ENCODE measurements at regions not wholly inside any gene's neighbourhood (a gene's known extent, or its start where the extent isn't known, plus 50 kb on each side); places are given as distances from the start of the nearest gene placed in this dataset.

- CTCF ChIA-PET: no interaction called here
- Mint-ChIP-seq H3K36me3 (peaks cover 7% of the 10 kb centered on the region), H3K4me1 (peaks cover 32% of the 10 kb centered on the region), H3K27ac (no peak overlapping the region), H3K9me3 (ENCODE audit: low read depth) (no peaks in the 10 kb centered on the region), H3K4me3 (no peak overlapping the region), H3K27me3 (no peaks in the 10 kb centered on the region)
- DNase-seq (no peak), ATAC-seq (no peak)
These were observed 57.0 kb upstream of the MSN start for GRCh38 chrX:65610481-65610880.

GRCh38 chrX:65610040-65610439 is 57.4 kb upstream of the MSN start:
- no peaks in the 10 kb centered on the region for H3K27me3 Mint-ChIP-seq
- H3K27ac Mint-ChIP-seq: peak overlapping the region; percentile 56
- no peak for ATAC-seq

DNA sequence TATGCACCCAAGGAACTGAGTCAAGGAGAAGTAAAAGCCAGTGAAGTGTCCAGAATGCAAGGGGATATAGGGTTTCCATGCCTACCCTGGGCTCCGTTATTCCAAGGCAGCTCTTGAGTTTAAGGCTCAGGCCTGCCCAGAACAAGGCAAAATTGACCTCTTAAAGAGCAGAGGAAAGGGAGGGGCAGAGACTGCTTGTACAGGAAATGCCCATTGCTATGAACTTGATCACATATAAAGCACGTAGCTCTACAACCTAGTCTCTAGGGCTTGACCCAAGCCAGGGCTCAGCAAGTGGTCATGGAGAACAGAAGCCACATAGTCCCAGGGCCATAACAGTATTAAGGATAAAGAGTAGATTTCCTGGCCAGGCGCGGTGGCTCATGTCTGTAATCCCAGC is 58.2 kb upstream of the MSN start:
- ATAC-seq: no peak
- Mint-ChIP-seq H3K36me3 (peaks cover 13% of the 10 kb centered on the region), H3K9me3 (ENCODE audit: low read depth) (no peaks in the 10 kb centered on the region), H3K27me3 (no peaks in the 10 kb centered on the region), H3K4me1 (peaks cover 38% of the 10 kb centered on the region), H3K27ac (peak overlapping the region; percentile 19), H3K4me3 (no peak overlapping the region)
- DNase-seq: no peak
- CTCF ChIA-PET: interaction anchor here (0.7 kb wide), 1 partner anchor 47 kb away, joined by 3 read pairs; no protein-coding TSS in a partner anchor

More at GRCh38 chrX:65610040-65610439, 57.4 kb upstream of the MSN start:
- Mint-ChIP-seq H3K4me1 (peaks cover 32% of the 10 kb centered on the region), H3K4me3 (no peak overlapping the region), H3K9me3 (ENCODE audit: low read depth) (no peaks in the 10 kb centered on the region), H3K36me3 (peaks cover 10% of the 10 kb centered on the region)
- no peak for DNase-seq
- CTCF ChIA-PET: no interaction called here

GRCh38 chrX:65608026-65608425 is 59.4 kb upstream of the MSN start:
- H3K27me3 Mint-ChIP-seq: no peaks in the 10 kb centered on the region
- peak overlapping the region; percentile 94 for H3K27ac Mint-ChIP-seq
- H3K9me3 Mint-ChIP-seq (ENCODE audit: low read depth): no peaks in the 10 kb centered on the region
- H3K4me1 Mint-ChIP-seq: peaks cover 43% of the 10 kb centered on the region
- DNase-seq: no peak
- CTCF ChIA-PET: interaction anchor here (1.0 kb wide), 1 partner anchor 12 kb away, joined by 3 read pairs; no protein-coding TSS in a partner anchor
- peaks cover 12% of the 10 kb centered on the region for H3K36me3 Mint-ChIP-seq
- no peak for ATAC-seq
- no peak overlapping the region for H3K4me3 Mint-ChIP-seq

- CTCF ChIA-PET: interaction anchor here (1.4 kb wide), 1 partner anchor 11 kb away, joined by 4 read pairs; no protein-coding TSS in a partner anchor
- Mint-ChIP-seq H3K27ac (peak overlapping the region; percentile 94), H3K27me3 (no peaks in the 10 kb centered on the region), H3K4me1 (peaks cover 48% of the 10 kb centered on the region), H3K36me3 (peaks cover 12% of the 10 kb centered on the region), H3K9me3 (ENCODE audit: low read depth) (no peaks in the 10 kb centered on the region), H3K4me3 (no peak overlapping the region)
- ATAC-seq (peak; percentile 98), DNase-seq (peak; percentile 62)
These were observed 60.2 kb upstream of the MSN start for GRCh38 chrX:65607070-65607742.

DNA sequence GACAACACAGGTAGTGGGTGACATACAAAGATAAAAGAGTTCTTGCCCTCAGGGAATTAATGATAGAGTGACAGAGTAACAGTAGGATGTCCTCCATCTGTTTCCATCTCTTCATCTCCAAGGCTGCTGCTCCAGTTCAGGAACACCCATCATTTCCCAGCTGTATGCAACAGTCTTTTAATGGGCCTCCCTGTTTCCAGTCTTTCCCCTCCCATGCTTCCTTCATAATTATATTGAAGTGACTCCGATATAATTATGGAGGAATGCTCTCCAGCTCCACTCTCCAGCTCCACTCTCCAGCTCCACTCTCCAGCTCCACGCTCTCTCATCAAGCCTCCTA is 65.3 kb upstream of the MSN start:
- ATAC-seq: no peak
- no peaks in the 10 kb centered on the region for H3K9me3 Mint-ChIP-seq (ENCODE audit: low read depth)
- no peaks in the 10 kb centered on the region for H3K27me3 Mint-ChIP-seq
- H3K4me1 Mint-ChIP-seq: peaks cover 66% of the 10 kb centered on the region
- CTCF ChIA-PET: interaction anchor here (1.1 to 1.7 kb wide), 2 partner anchors 96 to 121 kb away, joined by 5 read pairs; no protein-coding TSS in a partner anchor
- H3K4me3 Mint-ChIP-seq: no peak overlapping the region
- no peak for DNase-seq
- peaks cover 12% of the 10 kb centered on the region for H3K36me3 Mint-ChIP-seq
- H3K27ac Mint-ChIP-seq: peak overlapping the region; percentile 93

DNA sequence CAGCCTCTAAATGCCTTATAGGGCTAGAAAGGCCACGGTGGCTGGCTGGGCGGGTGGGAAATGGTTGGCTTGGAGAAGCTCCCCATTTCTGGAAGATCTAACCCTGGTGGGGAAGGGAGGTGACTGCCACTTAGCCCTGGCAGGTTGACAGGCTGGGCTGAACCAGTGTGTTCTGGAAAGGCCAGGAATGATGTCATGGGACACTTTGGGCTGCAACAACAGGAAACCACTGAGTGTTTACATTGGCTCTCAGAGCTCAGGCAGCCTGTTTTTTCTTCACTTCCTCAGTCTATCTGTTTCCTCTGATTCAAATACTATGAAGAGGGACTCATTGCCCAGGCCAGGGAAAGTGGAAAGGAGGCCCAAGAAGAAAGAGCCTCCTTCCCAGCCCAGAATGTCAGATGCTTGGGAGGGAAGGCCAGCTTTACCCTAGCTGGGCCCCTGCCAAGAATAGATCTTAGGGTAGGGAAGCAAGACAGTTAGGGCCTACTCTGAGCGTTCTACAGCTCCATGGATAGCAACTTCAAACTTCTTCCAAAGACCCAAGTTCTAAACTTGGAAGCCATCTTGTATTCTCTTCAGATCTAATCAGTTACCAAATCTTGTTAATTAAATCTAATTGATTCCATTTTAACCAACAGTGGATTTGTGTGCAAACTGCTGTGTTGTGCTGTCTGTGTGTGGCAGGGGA is 65.8 kb upstream of the MSN start:
- H3K4me3 Mint-ChIP-seq: no peak overlapping the region

GRCh38 chrX:65601126-65601525 is 66.3 kb upstream of the MSN start:
- Mint-ChIP-seq H3K27me3 (no peaks in the 10 kb centered on the region), H3K36me3 (peaks cover 12% of the 10 kb centered on the region), H3K4me3 (peak overlapping the region; percentile 15), H3K27ac (peak overlapping the region; percentile 93), H3K9me3 (ENCODE audit: low read depth) (no peaks in the 10 kb centered on the region), H3K4me1 (peaks cover 66% of the 10 kb centered on the region)
- ATAC-seq (peak; percentile 21), DNase-seq (no peak)
- CTCF ChIA-PET: interaction anchor here (1.1 to 1.7 kb wide), 2 partner anchors 97 to 122 kb away, joined by 5 read pairs; no protein-coding TSS in a partner anchor

More for the DNA sequence above, 65.8 kb upstream of the MSN start:
- DNase-seq (peak; percentile 78), ATAC-seq (peak; percentile 81)
- Mint-ChIP-seq H3K4me1 (peaks cover 65% of the 10 kb centered on the region), H3K27ac (peak overlapping the region; percentile 93), H3K9me3 (ENCODE audit: low read depth) (no peaks in the 10 kb centered on the region), H3K27me3 (no peaks in the 10 kb centered on the region), H3K36me3 (peaks cover 12% of the 10 kb centered on the region)
- CTCF ChIA-PET: interaction anchor here (1.1 to 1.7 kb wide), 2 partner anchors 97 to 121 kb away, joined by 5 read pairs; no protein-coding TSS in a partner anchor

DNA sequence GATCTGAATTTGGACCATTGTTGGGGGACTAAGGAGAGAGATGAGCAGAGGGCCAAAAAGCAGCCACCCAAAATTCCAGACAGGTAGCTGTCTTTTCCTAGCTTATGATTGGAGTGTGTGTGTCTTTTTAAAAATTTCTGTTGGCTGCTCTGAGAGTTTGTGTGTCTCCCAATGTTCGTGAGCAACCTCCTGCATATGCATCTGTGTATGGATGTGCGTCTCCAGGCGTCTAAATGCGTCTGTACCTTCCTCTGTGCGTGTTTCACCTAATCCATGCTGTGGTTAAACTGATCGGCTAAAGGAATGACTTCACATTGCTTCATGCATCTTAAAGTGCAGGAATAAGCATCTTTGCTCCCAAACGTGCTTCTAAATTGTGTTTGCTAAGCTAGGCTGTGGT is 65.5 kb upstream of the LAS1L start:
- DNase-seq: no peak
- CTCF ChIA-PET: interaction anchor here (1.3 kb wide), 1 partner anchor 72 kb away, joined by 3 read pairs; no protein-coding TSS in a partner anchor
- ATAC-seq: no peak
- H3K27ac Mint-ChIP-seq: peak overlapping the region; percentile 93
- H3K4me1 Mint-ChIP-seq: peaks cover 74% of the 10 kb centered on the region
- H3K9me3 Mint-ChIP-seq (ENCODE audit: low read depth): no peaks in the 10 kb centered on the region
- peaks cover 5% of the 10 kb centered on the region for H3K36me3 Mint-ChIP-seq
- no peaks in the 10 kb centered on the region for H3K27me3 Mint-ChIP-seq
- peak overlapping the region; percentile 32 for H3K4me3 Mint-ChIP-seq

DNA sequence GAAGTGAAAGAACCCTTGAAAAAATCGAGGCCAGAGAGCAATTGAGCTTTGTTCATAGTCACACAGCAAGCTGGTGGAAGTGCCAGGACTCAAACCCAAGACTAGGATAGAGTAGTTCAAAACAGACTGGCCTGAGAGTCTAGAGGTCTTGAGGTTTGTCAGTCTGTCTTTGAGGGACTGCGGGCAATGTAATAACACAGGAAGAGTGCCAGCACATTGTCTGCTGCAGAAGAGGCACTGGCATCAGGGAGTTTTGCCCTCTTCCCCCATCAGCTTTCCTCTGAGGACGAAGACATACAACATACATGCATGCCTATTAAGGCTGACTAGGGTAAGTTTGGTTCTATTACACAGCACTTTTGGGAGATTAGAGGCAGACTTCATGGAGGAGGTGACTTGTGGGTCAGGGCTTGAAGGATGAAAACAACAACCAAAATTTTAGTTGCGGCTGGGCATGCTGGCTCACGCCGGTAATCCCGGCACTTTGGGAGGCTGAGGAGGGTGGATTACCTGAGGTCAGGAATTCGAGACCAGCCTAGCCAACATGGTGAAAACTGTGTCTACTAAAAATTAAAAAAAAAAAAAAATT is 64.1 kb upstream of the LAS1L start:
- CTCF ChIA-PET: interaction anchor here (0.7 to 1.7 kb wide), 2 partner anchors 100 to 105 kb away, joined by 3 to 4 read pairs; no protein-coding TSS in a partner anchor
- no peak for ATAC-seq
- peak overlapping the region; percentile 78 for H3K4me3 Mint-ChIP-seq
- H3K27me3 Mint-ChIP-seq: no peaks in the 10 kb centered on the region
- no peaks in the 10 kb centered on the region for H3K9me3 Mint-ChIP-seq (ENCODE audit: low read depth)
- DNase-seq: peak; percentile 42
- H3K36me3 Mint-ChIP-seq: peaks cover under 1% of the 10 kb centered on the region
- H3K27ac Mint-ChIP-seq: peak overlapping the region; percentile 97
- peaks cover 72% of the 10 kb centered on the region for H3K4me1 Mint-ChIP-seq

DNA sequence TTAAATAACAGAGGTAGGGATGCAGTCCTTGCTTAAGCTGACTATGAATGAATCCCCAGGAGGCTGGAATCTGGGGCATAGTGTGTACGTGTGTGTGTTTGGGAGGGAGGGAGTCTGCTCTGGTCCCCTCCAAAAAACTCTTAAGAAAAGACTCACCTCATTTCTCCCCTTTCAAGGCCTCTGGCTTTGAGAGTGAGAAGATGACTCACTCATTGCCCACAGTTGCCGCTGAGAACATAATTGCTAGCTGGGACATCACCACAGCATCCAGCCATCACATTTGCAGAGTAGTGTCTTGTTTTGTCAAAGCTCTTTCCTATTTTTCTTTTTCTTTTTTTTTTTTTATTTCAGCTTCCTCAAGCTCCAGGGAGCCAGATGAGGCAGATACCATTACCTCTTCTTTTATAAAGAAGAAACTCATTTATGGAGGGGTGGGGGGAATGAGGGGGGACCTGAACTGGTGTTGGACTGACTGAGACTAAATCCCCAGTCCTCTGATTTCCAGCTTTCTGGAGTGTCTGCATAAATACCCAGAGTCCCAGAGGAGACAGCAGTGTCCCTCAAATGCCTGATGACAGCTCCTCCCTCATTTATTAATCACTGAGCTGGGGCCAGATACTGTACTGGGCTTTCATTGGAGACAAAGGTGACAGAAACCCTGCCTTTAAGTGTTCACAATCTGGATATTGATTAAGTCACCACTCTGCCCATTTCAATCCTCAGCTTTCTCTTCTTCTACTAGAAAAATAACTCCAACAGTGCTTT is 61.9 kb upstream of the LAS1L start:
- H3K27ac Mint-ChIP-seq: peak overlapping the region; percentile 97
- peaks cover 59% of the 10 kb centered on the region for H3K4me1 Mint-ChIP-seq
- H3K27me3 Mint-ChIP-seq: no peaks in the 10 kb centered on the region
- ATAC-seq (peak; percentile 66), DNase-seq (peak; percentile 84)
- H3K4me3 Mint-ChIP-seq: peak overlapping the region; percentile 62
- H3K9me3 Mint-ChIP-seq (ENCODE audit: low read depth): no peaks in the 10 kb centered on the region
- H3K36me3 Mint-ChIP-seq: no peaks in the 10 kb centered on the region
- CTCF ChIA-PET: interaction anchor here (0.7 to 1.8 kb wide), 21 partner anchors 10 to 421 kb away, joined by 3 to 18 read pairs (median 4); no protein-coding TSS in a partner anchor

GRCh38 chrX:65595460-65595876 is 60.9 kb upstream of the LAS1L start:
- DNase-seq (peak; percentile 97), ATAC-seq (peak; percentile 75)
- CTCF ChIA-PET: interaction anchor here (0.9 to 1.8 kb wide), 11 partner anchors 11 to 391 kb away, joined by 3 to 18 read pairs (median 4); no protein-coding TSS in a partner anchor
- Mint-ChIP-seq H3K27me3 (no peaks in the 10 kb centered on the region), H3K4me3 (peak overlapping the region; percentile 62), H3K27ac (peak overlapping the region; percentile 97), H3K36me3 (no peaks in the 10 kb centered on the region), H3K4me1 (peaks cover 53% of the 10 kb centered on the region), H3K9me3 (ENCODE audit: low read depth) (no peaks in the 10 kb centered on the region)
